BE2C (cell line): ENCODE measurements at regions not wholly inside any gene's neighbourhood (a gene's known extent, or its start where the extent isn't known, plus 50 kb on each side); places are given as distances from the start of the nearest gene placed in this dataset.

ENCODE experiments used
- DNase-seq: peaks from one replicate; pipeline ENCODE4 v3.0.0-alpha.2; 2020
- H3K27me3 ChIP-seq: fragments of 250-450 bp; sonication (Bioruptor Pico); 2 replicates; pipeline ENCODE4 v1.5.1; 2020; ENCODE audit warnings: mild to moderate bottlenecking
- H3K36me3 ChIP-seq: fragments of 250-450 bp; sonication (Bioruptor Pico); 2 replicates; pipeline ENCODE4 v1.5.1; 2020; ENCODE audit warnings: mild to moderate bottlenecking
- H3K4me1 ChIP-seq: fragments of 250-450 bp; sonication (Bioruptor Pico); 2 replicates; pipeline ENCODE4 v1.5.1; 2020
- H3K4me3 ChIP-seq: 2 replicates; pipeline ENCODE4 v1.5.1; 2011; ENCODE audit warnings: low read depth, low read length
- H3K9me3 ChIP-seq: fragments of 250-450 bp; sonication (Bioruptor Pico); 2 replicates; pipeline ENCODE4 v1.5.1; 2020
- CTCF ChIP-seq: IDR thresholded peaks from 2 replicates; pipeline ENCODE4 v1.5.1; 2012; ENCODE audit warnings: mild to moderate bottlenecking, low read depth, low read length

- H3K9me3 ChIP-seq, result no peaks in the 10 kb centered on the region
- no peaks in the 10 kb centered on the region; the same call in 1 of the 2 replicates for H3K4me1 ChIP-seq
- DNase-seq, result no peak
- no peak overlapping the region for H3K4me3 ChIP-seq
- no peaks in the 10 kb centered on the region for H3K27me3 ChIP-seq
- H3K36me3 ChIP-seq, result no peaks in the 10 kb centered on the region
- TF ChIP-seq CTCF, result no peak
Observed at GRCh38 chr1:36580524-36580923, 97.8 kb upstream of the CSF3R start.

- no peaks in the 10 kb centered on the region for H3K27me3 ChIP-seq
- DNase-seq, result no peak
- no peaks in the 10 kb centered on the region for H3K36me3 ChIP-seq
- no peak overlapping the region for H3K4me3 ChIP-seq
- no peaks in the 10 kb centered on the region for H3K9me3 ChIP-seq
- no peaks in the 10 kb centered on the region; the same call in 1 of the 2 replicates for H3K4me1 ChIP-seq
- TF ChIP-seq CTCF, result no peak
Observed at GRCh38 chr1:36579039-36579438, 96.3 kb upstream of the CSF3R start.

- Histone ChIP-seq H3K27me3 (no peaks in the 10 kb centered on the region), H3K4me3 (no peak overlapping the region), H3K9me3 (no peaks in the 10 kb centered on the region), H3K4me1 (no peaks in the 10 kb centered on the region; the same call in 1 of the 2 replicates), H3K36me3 (no peaks in the 10 kb centered on the region)
- DNase-seq, result no peak
- TF ChIP-seq CTCF, result no peak
Observed at GRCh38 chr1:36576551-36577110, 93.9 kb upstream of the CSF3R start.

- DNase-seq, result peak; percentile 73
- Histone ChIP-seq H3K4me1 (no peaks in the 10 kb centered on the region; the same call in 1 of the 2 replicates), H3K27me3 (no peaks in the 10 kb centered on the region), H3K4me3 (no peak overlapping the region), H3K9me3 (no peaks in the 10 kb centered on the region), H3K36me3 (no peaks in the 10 kb centered on the region)
- TF ChIP-seq CTCF, result peak; percentile 70
Observed at GRCh38 chr1:36576118-36576517, 93.4 kb upstream of the CSF3R start.

- Histone ChIP-seq H3K9me3 (no peaks in the 10 kb centered on the region), H3K4me3 (no peak overlapping the region), H3K4me1 (no peaks in the 10 kb centered on the region; the same call in 1 of the 2 replicates), H3K36me3 (no peaks in the 10 kb centered on the region), H3K27me3 (no peaks in the 10 kb centered on the region)
- no peak for TF ChIP-seq CTCF
- no peak for DNase-seq
Observed at GRCh38 chr1:36573445-36573844, 90.7 kb upstream of the CSF3R start.

- H3K9me3 ChIP-seq, result no peaks in the 10 kb centered on the region
- no peak for TF ChIP-seq CTCF
Observed at GRCh38 chr1:36572906-36573305, 90.2 kb upstream of the CSF3R start.

More at GRCh38 chr1:36572906-36573305, 90.2 kb upstream of the CSF3R start:
- Histone ChIP-seq H3K36me3 (no peaks in the 10 kb centered on the region), H3K4me3 (no peak overlapping the region), H3K4me1 (no peaks in the 10 kb centered on the region; the same call in 1 of the 2 replicates), H3K27me3 (no peaks in the 10 kb centered on the region)
- DNase-seq, result peak; percentile 30
